ENCODE measurements at regions not wholly inside any gene's neighbourhood (a gene's known extent, or its start where the extent isn't known, plus 50 kb on each side); places are given as distances from the start of the nearest gene placed in this dataset.

GRCh38 chr2:5520463-5520972 is 171.7 kb upstream of the SOX11 start:
- in situ Hi-C loops (cut with HindIII; ENCODE audit: low pct_ligation_motif_present, low sequenced_read_pairs), result no loop called here
- TF ChIP-seq CTCF (IDR thresholded peaks at IDR 0.05; ENCODE audit: low read depth, low read length, missing control alignments), result no peak
- Histone ChIP-seq H3K27me3 (replicated peaks) (no peaks in the 10 kb centered on the region), H3K4me3 (ENCODE audit: low read depth, low read length) (no peak overlapping the region), H3K27ac (no peak overlapping the region), H3K36me3 (replicated peaks) (no peaks in the 10 kb centered on the region)
- DNase-seq, result peak; percentile 43

GRCh38 chr2:5521461-5521860 is 170.7 kb upstream of the SOX11 start:
- Histone ChIP-seq H3K27me3 (replicated peaks) (no peaks in the 10 kb centered on the region), H3K4me3 (ENCODE audit: low read depth, low read length) (no peak overlapping the region), H3K27ac (no peak overlapping the region), H3K36me3 (replicated peaks) (no peaks in the 10 kb centered on the region)
- DNase-seq, result no peak
- no peak for TF ChIP-seq CTCF (IDR thresholded peaks at IDR 0.05; ENCODE audit: low read depth, low read length, missing control alignments)
- in situ Hi-C loops (cut with HindIII; ENCODE audit: low pct_ligation_motif_present, low sequenced_read_pairs), result no loop called here

- Histone ChIP-seq H3K36me3 (replicated peaks) (no peaks in the 10 kb centered on the region), H3K4me3 (ENCODE audit: low read depth, low read length) (no peak overlapping the region), H3K27me3 (replicated peaks) (no peaks in the 10 kb centered on the region), H3K27ac (no peak overlapping the region)
- DNase-seq, result no peak
- TF ChIP-seq CTCF (IDR thresholded peaks at IDR 0.05; ENCODE audit: low read depth, low read length, missing control alignments), result no peak
- in situ Hi-C loops (cut with HindIII; ENCODE audit: low pct_ligation_motif_present, low sequenced_read_pairs), result no loop called here
Measured at GRCh38 chr2:5524551-5524950, 167.6 kb upstream of the SOX11 start.

- no peak for DNase-seq
- no peak overlapping the region for H3K4me3 ChIP-seq (ENCODE audit: low read depth, low read length)
- no peak for TF ChIP-seq CTCF (IDR thresholded peaks at IDR 0.05; ENCODE audit: low read depth, low read length, missing control alignments)
- H3K36me3 ChIP-seq (replicated peaks), result no peaks in the 10 kb centered on the region
- H3K27me3 ChIP-seq (replicated peaks), result no peaks in the 10 kb centered on the region
- H3K27ac ChIP-seq, result no peak overlapping the region
- in situ Hi-C loops (cut with HindIII; ENCODE audit: low pct_ligation_motif_present, low sequenced_read_pairs), result no loop called here
Measured at GRCh38 chr2:5528706-5529105, 163.5 kb upstream of the SOX11 start.

- Histone ChIP-seq H3K27me3 (replicated peaks) (no peaks in the 10 kb centered on the region), H3K27ac (no peak overlapping the region), H3K4me3 (ENCODE audit: low read depth, low read length) (no peak overlapping the region), H3K36me3 (replicated peaks) (no peaks in the 10 kb centered on the region)
- no peak for DNase-seq
- in situ Hi-C loops (cut with HindIII; ENCODE audit: low pct_ligation_motif_present, low sequenced_read_pairs), result no loop called here
- no peak for TF ChIP-seq CTCF (IDR thresholded peaks at IDR 0.05; ENCODE audit: low read depth, low read length, missing control alignments)
Measured at GRCh38 chr2:5530011-5530696, 162.0 kb upstream of the SOX11 start.

GRCh38 chr2:5535301-5535700 is 156.9 kb upstream of the SOX11 start:
- no peaks in the 10 kb centered on the region for H3K27me3 ChIP-seq (replicated peaks)
- no peak for DNase-seq
- H3K36me3 ChIP-seq (replicated peaks), result no peaks in the 10 kb centered on the region
- no peak overlapping the region for H3K27ac ChIP-seq
- no peak overlapping the region for H3K4me3 ChIP-seq (ENCODE audit: low read depth, low read length)
- in situ Hi-C loops (cut with HindIII; ENCODE audit: low pct_ligation_motif_present, low sequenced_read_pairs), result no loop called here
- TF ChIP-seq CTCF (IDR thresholded peaks at IDR 0.05; ENCODE audit: low read depth, low read length, missing control alignments), result no peak
